Cardiac fibroblast (primary cell): ENCODE measurements at regions not wholly inside any gene's neighbourhood (a gene's known extent, or its start where the extent isn't known, plus 50 kb on each side); places are given as distances from the start of the nearest gene placed in this dataset.

Experiments
- DNase-seq, 2 donors: peaks; one replicate each; pipeline versions ENCODE4 v3.0.0 to v3.0.0-alpha.2; 2010; ENCODE audit warnings: low read depth in 2 of 2
- H3K4me3 ChIP-seq, 2 donors: replicated peaks in 1 of 2; 1 replicate in 1 of 2; 2 replicates in 1 of 2; pipeline ENCODE4 v1.5.1; 2011; ENCODE audit warnings: low read depth in 2 of 2, low read length in 2 of 2, mild to moderate bottlenecking in 2 of 2, moderate library complexity in 1 of 2
- CTCF ChIP-seq: IDR thresholded peaks from one replicate; pipeline ENCODE4 v1.5.1; 2011; ENCODE audit warnings: low read depth, mild to moderate bottlenecking, low read length, inconsistent platforms

GRCh38 chr2:43082903-43083677 lies 143.3 kb downstream of the ZFP36L2 start:
- TF ChIP-seq CTCF: no peak
- peak; percentile 30 to 50 for DNase-seq
- H3K4me3 ChIP-seq: no peak overlapping the region

GRCh38 chr2:43082111-43082894 lies 144.1 kb downstream of the ZFP36L2 start:
- TF ChIP-seq CTCF: no peak
- no peak overlapping the region for H3K4me3 ChIP-seq
- peak; percentile 94 for DNase-seq

GRCh38 chr2:43081131-43081765 lies 145.2 kb downstream of the ZFP36L2 start:
- TF ChIP-seq CTCF: no peak

GRCh38 chr2:43080571-43081021 lies 145.8 kb downstream of the ZFP36L2 start:
- H3K4me3 ChIP-seq: no peak overlapping the region
- TF ChIP-seq CTCF: no peak
- DNase-seq: no peak

More at GRCh38 chr2:43081131-43081765, 145.2 kb downstream of the ZFP36L2 start:
- H3K4me3 ChIP-seq: no peak overlapping the region
- DNase-seq: no peak

GRCh38 chr2:43078781-43079755 lies 147.3 kb downstream of the ZFP36L2 start:
- no peak for TF ChIP-seq CTCF
- no peak overlapping the region for H3K4me3 ChIP-seq
- DNase-seq: peak in 1 of 2 donors; percentile 41

- no peak for TF ChIP-seq CTCF
- DNase-seq: no peak
- no peak overlapping the region for H3K4me3 ChIP-seq
Measured at GRCh38 chr2:43078301-43078700, 148.1 kb downstream of the ZFP36L2 start.
